A673 (cell line): ENCODE measurements at regions not wholly inside any gene's neighbourhood (a gene's known extent, or its start where the extent isn't known, plus 50 kb on each side); places are given as distances from the start of the nearest gene placed in this dataset.

Source experiments
- BruUV-seq: library from RNA; stranded (reverse); fragments of 400-500 nt; replicated peaks from 2 replicates; lab custom pipeline; 2021; lab: Mats Ljungman, UMichigan
- CTCF ChIA-PET: fragments of 300-600 bp; sonication (Branson Sonifier 250); formaldehyde crosslinking; loops from one replicate; lab custom pipeline; 2022; ENCODE audit warnings: antibody characterized with exemption; lab: Charles Lee
- POLR2A ChIA-PET: fragments of 300-600 bp; sonication (Branson Sonifier 250); formaldehyde crosslinking; loops from one replicate; lab custom pipeline; 2022; ENCODE audit warnings: antibody characterized with exemption; ENCODE audit not compliant: low non-redundant PET; lab: Charles Lee
- DNase-seq: peaks from one replicate; pipeline ENCODE4 v3.0.0-alpha.2; 2015; ENCODE audit warnings: low spot score
- H3K27ac ChIP-seq: fragments of 200-600 bp; sonication (generic); 2 replicates; pipeline ENCODE4 v1.5.1; 2016; ENCODE audit warnings: mixed run types, low read depth, mild to moderate bottlenecking, mixed read lengths, antibody characterized with exemption, low read length; ENCODE audit not compliant: poor library complexity, severe bottlenecking
- H3K27me3 ChIP-seq: fragments of 200-600 bp; sonication (generic); replicated peaks from 2 replicates; pipeline ENCODE4 v1.6.1; 2017; ENCODE audit warnings: mixed run types, low read depth, mild to moderate bottlenecking, mixed read lengths, antibody characterized with exemption, low read length; ENCODE audit not compliant: insufficient read depth, poor library complexity
- H3K36me3 ChIP-seq: fragments of 200-600 bp; sonication (generic); 2 replicates; pipeline ENCODE4 v1.6.1; 2016; ENCODE audit warnings: mixed run types, mild to moderate bottlenecking, mixed read lengths, antibody characterized with exemption, low read length; ENCODE audit not compliant: insufficient read depth, poor library complexity, severe bottlenecking
- H3K4me1 ChIP-seq: fragments of 200-600 bp; sonication (generic); 2 replicates; pipeline ENCODE4 v1.6.1; 2017; ENCODE audit warnings: mixed run types, mild to moderate bottlenecking, mixed read lengths, antibody characterized with exemption, low read length; ENCODE audit not compliant: insufficient read depth, poor library complexity, severe bottlenecking
- H3K4me3 ChIP-seq: fragments of 200-600 bp; sonication (generic); 2 replicates; pipeline ENCODE4 v1.5.1; 2016; ENCODE audit warnings: low read depth, mixed run types, mild to moderate bottlenecking, mixed read lengths, low read length; ENCODE audit not compliant: poor library complexity, severe bottlenecking
- H3K9me3 ChIP-seq: fragments of 200-600 bp; sonication (generic); 2 replicates; pipeline ENCODE4 v1.6.1; 2016; ENCODE audit warnings: mixed run types, low read depth, mild to moderate bottlenecking, mixed read lengths, antibody characterized with exemption, low read length; ENCODE audit not compliant: poor library complexity, severe bottlenecking
- EZH2 ChIP-seq: fragments of 200-600 bp; sonication (generic); IDR thresholded peaks from 2 replicates; pipeline ENCODE4 v1.6.1; 2017; ENCODE audit warnings: borderline replicate concordance, low read depth, mild to moderate bottlenecking, mixed read lengths, antibody characterized with exemption, low read length; ENCODE audit not compliant: poor library complexity, severe bottlenecking
- intact Hi-C: fragments of 100-400 bp; cut with micrococcal nuclease; formaldehyde crosslinking; loops from one replicate; pipeline ENCODE4 v1.10.0; 2022; ENCODE audit not compliant: unreplicated experiment
- TF ChIP-seq, protein P1 (sequence below): fragments of 300-800, 200-600 bp; sonication (generic); conservative IDR thresholded peaks from 2 replicates; pipeline ENCODE4 v1.5.1; 2017; ENCODE audit warnings: low read depth, mild to moderate bottlenecking, antibody characterized with exemption, low read length, moderate library complexity, mixed read lengths

- H3K4me1 ChIP-seq, result no peaks in the 10 kb centered on the region
- ChIA-PET CTCF (no interaction called here), POLR2A (no interaction called here)
- H3K27ac ChIP-seq, result no peak overlapping the region
- no peaks in the 10 kb centered on the region for H3K27me3 ChIP-seq
- no TSS peak for BruUV-seq
- H3K9me3 ChIP-seq, result no peaks in the 10 kb centered on the region
- TF ChIP-seq, protein P1, sequence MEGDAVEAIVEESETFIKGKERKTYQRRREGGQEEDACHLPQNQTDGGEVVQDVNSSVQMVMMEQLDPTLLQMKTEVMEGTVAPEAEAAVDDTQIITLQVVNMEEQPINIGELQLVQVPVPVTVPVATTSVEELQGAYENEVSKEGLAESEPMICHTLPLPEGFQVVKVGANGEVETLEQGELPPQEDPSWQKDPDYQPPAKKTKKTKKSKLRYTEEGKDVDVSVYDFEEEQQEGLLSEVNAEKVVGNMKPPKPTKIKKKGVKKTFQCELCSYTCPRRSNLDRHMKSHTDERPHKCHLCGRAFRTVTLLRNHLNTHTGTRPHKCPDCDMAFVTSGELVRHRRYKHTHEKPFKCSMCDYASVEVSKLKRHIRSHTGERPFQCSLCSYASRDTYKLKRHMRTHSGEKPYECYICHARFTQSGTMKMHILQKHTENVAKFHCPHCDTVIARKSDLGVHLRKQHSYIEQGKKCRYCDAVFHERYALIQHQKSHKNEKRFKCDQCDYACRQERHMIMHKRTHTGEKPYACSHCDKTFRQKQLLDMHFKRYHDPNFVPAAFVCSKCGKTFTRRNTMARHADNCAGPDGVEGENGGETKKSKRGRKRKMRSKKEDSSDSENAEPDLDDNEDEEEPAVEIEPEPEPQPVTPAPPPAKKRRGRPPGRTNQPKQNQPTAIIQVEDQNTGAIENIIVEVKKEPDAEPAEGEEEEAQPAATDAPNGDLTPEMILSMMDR, result no peak
- no peak for TF ChIP-seq EZH2
- intact Hi-C loops, result no loop called here
- H3K36me3 ChIP-seq, result no peaks in the 10 kb centered on the region
- no peak for DNase-seq
- H3K4me3 ChIP-seq, result no peak overlapping the region
These were observed 982.6 kb downstream of the BCL11A start for GRCh38 chr2:59570818-59571217.

DNA sequence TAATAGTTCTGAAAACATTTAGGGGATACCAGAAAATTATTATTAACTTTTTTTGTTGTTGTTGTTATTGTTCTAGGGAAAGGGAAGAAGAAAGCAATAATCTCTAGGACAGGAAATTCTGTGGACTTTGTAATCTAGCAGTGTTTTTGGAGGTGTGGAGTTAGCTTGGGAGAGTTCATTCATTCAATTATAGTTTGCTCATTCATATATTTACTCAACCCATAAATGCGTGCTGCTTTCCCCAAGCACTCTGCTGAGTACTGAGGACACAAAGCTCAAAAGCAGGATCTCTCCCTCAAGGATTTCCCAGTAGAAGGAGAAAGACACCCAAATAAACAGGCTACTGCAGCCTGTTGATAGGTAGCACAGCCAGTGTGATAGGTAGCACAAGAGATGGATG is 984.3 kb downstream of the BCL11A start:
- H3K27ac ChIP-seq, result no peak overlapping the region
- TF ChIP-seq EZH2, result no peak
- TF ChIP-seq, protein P1, result no peak
- BruUV-seq, result no TSS peak
- intact Hi-C loops, result no loop called here
- no peak overlapping the region for H3K4me3 ChIP-seq
- DNase-seq, result no peak
- CTCF ChIA-PET, result no interaction called here
- H3K36me3 ChIP-seq, result no peaks in the 10 kb centered on the region
- H3K9me3 ChIP-seq, result no peaks in the 10 kb centered on the region
- H3K27me3 ChIP-seq, result no peaks in the 10 kb centered on the region
- H3K4me1 ChIP-seq, result no peaks in the 10 kb centered on the region
- POLR2A ChIA-PET, result no interaction called here

- Histone ChIP-seq H3K27ac (no peak overlapping the region), H3K27me3 (no peaks in the 10 kb centered on the region), H3K9me3 (no peaks in the 10 kb centered on the region), H3K4me3 (no peak overlapping the region), H3K36me3 (no peaks in the 10 kb centered on the region), H3K4me1 (no peaks in the 10 kb centered on the region)
- no peak for TF ChIP-seq EZH2
- TF ChIP-seq, protein P1, result no peak
- no TSS peak for BruUV-seq
- CTCF ChIA-PET, result no interaction called here
- intact Hi-C loops, result no loop called here
- POLR2A ChIA-PET, result no interaction called here
- no peak for DNase-seq
These were observed 985.0 kb downstream of the BCL11A start for GRCh38 chr2:59568461-59568860.

- no TSS peak for BruUV-seq
- ChIA-PET CTCF (no interaction called here), POLR2A (no interaction called here)
- intact Hi-C loops, result no loop called here
- Histone ChIP-seq H3K36me3 (no peaks in the 10 kb centered on the region), H3K27ac (no peak overlapping the region), H3K9me3 (no peaks in the 10 kb centered on the region), H3K27me3 (no peaks in the 10 kb centered on the region), H3K4me3 (no peak overlapping the region), H3K4me1 (no peaks in the 10 kb centered on the region)
- no peak for DNase-seq
- TF ChIP-seq EZH2, result no peak
- TF ChIP-seq, protein P1, result no peak
These were observed 986.3 kb downstream of the BCL11A start for GRCh38 chr2:59567151-59567550.
